Endothelial cell of umbilical vein (primary cell): ENCODE measurements at regions not wholly inside any gene's neighbourhood (a gene's known extent, or its start where the extent isn't known, plus 50 kb on each side); places are given as distances from the start of the nearest gene placed in this dataset.

Experiments
- BruUV-seq: library from RNA; stranded (reverse); fragments of 400-500 nt; replicated peaks from 2 replicates; lab custom pipeline; 2021; lab: Mats Ljungman, UMichigan
- CTCF ChIA-PET: fragments of 300-600, 350-600 bp; sonication (Branson Sonifier 250); formaldehyde crosslinking; loops from one replicate; lab custom pipeline; 2021; ENCODE audit warnings: antibody characterized with exemption, inconsistent platforms; lab: Charles Lee
- POLR2A ChIA-PET: fragments of 300-600, 350-600 bp; sonication (Branson Sonifier 250); formaldehyde crosslinking; loops from one replicate; lab custom pipeline; 2021; ENCODE audit warnings: antibody characterized with exemption, inconsistent platforms; lab: Charles Lee
- DNase-seq: peaks from one replicate; pipeline ENCODE4 v3.0.0-alpha.2; 2011; ENCODE audit warnings: low read depth, low spot score
- FAIRE-seq: peaks from 2 replicates; lab custom pipeline; 2011; peaks lifted over from hg19 to GRCh38; lab: Jason Lieb, UNC
- H2AFZ ChIP-seq: 2 replicates; pipeline ENCODE4 v1.6.0; 2012; ENCODE audit warnings: low read depth, low read length, control low read depth, inconsistent platforms
- H3K27ac ChIP-seq: 2 replicates; pipeline ENCODE4 v1.5.1; 2011; ENCODE audit warnings: low read depth, mild to moderate bottlenecking, control low read depth, low read length, moderate library complexity; ENCODE audit not compliant: insufficient read depth
- H3K27me3 ChIP-seq, 2 experiments: 2 replicates each; pipeline versions ENCODE4 v1.6.0 to v1.6.1; 2011; ENCODE audit warnings: low read length in 2 of 2, mixed read lengths in 1 of 2; ENCODE audit not compliant: control insufficient read depth in 2 of 2, insufficient read depth in 2 of 2
- H3K36me3 ChIP-seq, 2 experiments: 2 replicates in 1 of 2; 3 replicates in 1 of 2; pipeline ENCODE4 v1.5.1; 2011; ENCODE audit warnings: low read length in 2 of 2, mild to moderate bottlenecking in 1 of 2, moderate library complexity in 1 of 2; ENCODE audit not compliant: control insufficient read depth in 2 of 2, insufficient read depth in 2 of 2; ENCODE audit errors: extremely low read depth in 1 of 2
- H3K4me1 ChIP-seq: 3 replicates; pipeline ENCODE4 v1.5.1; 2011; ENCODE audit warnings: mild to moderate bottlenecking, low read length; ENCODE audit not compliant: control insufficient read depth, insufficient read depth; ENCODE audit errors: extremely low read depth
- H3K4me2 ChIP-seq: 2 replicates; pipeline ENCODE4 v1.6.1; 2011; ENCODE audit warnings: low read length, control low read depth, mixed read lengths; ENCODE audit not compliant: insufficient read depth
- H3K4me3 ChIP-seq, 3 experiments: fragments of 200-600 bp in 1 of 3; sonication (generic), shearing (Covaris generic) in 1 of 3; replicated peaks in 1 of 3; 2 replicates each; pipeline ENCODE4 v1.5.1; 2011 to 2016; ENCODE audit warnings: control low read depth in 3 of 3, low read length in 3 of 3, mild to moderate bottlenecking in 2 of 3, inconsistent platforms in 1 of 3, low read depth in 1 of 3, moderate library complexity in 1 of 3; ENCODE audit not compliant: insufficient read depth in 1 of 3
- H3K79me2 ChIP-seq: 2 replicates; pipeline ENCODE4 v1.6.0; 2012; ENCODE audit warnings: low read length, inconsistent platforms; ENCODE audit not compliant: control insufficient read depth, insufficient read depth
- H3K9ac ChIP-seq: replicated peaks from 2 replicates; pipeline ENCODE3; 2011; ENCODE audit warnings: low read length, control low read depth; ENCODE audit not compliant: insufficient read depth; ENCODE audit errors: extremely low read depth
- H3K9me1 ChIP-seq: replicated peaks from 3 replicates; pipeline ENCODE4 v1.6.0; 2011; ENCODE audit warnings: mild to moderate bottlenecking, low read length; ENCODE audit not compliant: control insufficient read depth, insufficient read depth; ENCODE audit errors: extremely low read depth
- H3K9me3 ChIP-seq: replicated peaks from 2 replicates; pipeline ENCODE4 v1.5.1; 2012; ENCODE audit warnings: low read length, inconsistent platforms; ENCODE audit not compliant: control insufficient read depth, insufficient read depth
- H4K20me1 ChIP-seq: replicated peaks from 2 replicates; pipeline ENCODE3; 2011; ENCODE audit warnings: mild to moderate bottlenecking, low read length; ENCODE audit not compliant: control insufficient read depth, insufficient read depth; ENCODE audit errors: extremely low read depth
- CTCF ChIP-seq, 2 donors: IDR thresholded peaks; 1 replicate in 1 of 2; 2 replicates in 1 of 2; pipeline ENCODE4 v1.5.1; 2011; ENCODE audit warnings: low read length in 2 of 2, mild to moderate bottlenecking in 2 of 2, moderate library complexity in 2 of 2, control low read depth in 1 of 2, inconsistent platforms in 1 of 2, low read depth in 1 of 2; ENCODE audit not compliant: insufficient read depth in 1 of 2; ENCODE audit errors: extremely low read depth in 1 of 2
- EZH2 ChIP-seq: IDR thresholded peaks from 2 replicates; pipeline ENCODE4 v1.6.1; 2012; ENCODE audit warnings: borderline replicate concordance, low read depth, mild to moderate bottlenecking, moderate library complexity, low read length, inconsistent platforms; ENCODE audit not compliant: severe bottlenecking
- FOS ChIP-seq: IDR thresholded peaks from 2 replicates; pipeline ENCODE4 v1.6.1; 2011; ENCODE audit warnings: mild to moderate bottlenecking, low read length, moderate library complexity, borderline replicate concordance; ENCODE audit not compliant: insufficient read depth
- GATA2 ChIP-seq: IDR thresholded peaks from 2 replicates; pipeline ENCODE4 v1.7.0; 2011; ENCODE audit warnings: low read depth, mild to moderate bottlenecking, moderate library complexity, mixed read lengths, low read length; ENCODE audit not compliant: insufficient read length, insufficient read depth
- JUN ChIP-seq: IDR thresholded peaks from 2 replicates; pipeline ENCODE4 v1.6.1; 2011; ENCODE audit warnings: borderline replicate concordance, low read depth; ENCODE audit not compliant: insufficient read length, insufficient read depth
- MAX ChIP-seq: IDR thresholded peaks from 2 replicates; pipeline ENCODE4 v1.6.1; 2011; ENCODE audit not compliant: insufficient read depth, insufficient read length
- MYC ChIP-seq: IDR thresholded peaks from one replicate; pipeline ENCODE4 v1.6.1; 2011; ENCODE audit warnings: mild to moderate bottlenecking, low read depth, low read length
- POLR2A ChIP-seq: IDR thresholded peaks from 2 replicates; pipeline ENCODE4 v1.6.1; 2012; ENCODE audit warnings: low read depth, mild to moderate bottlenecking, control low read depth, low read length
- POLR2AphosphoS5 ChIP-seq: IDR thresholded peaks from 2 replicates; pipeline ENCODE4 v1.6.1; 2012; ENCODE audit warnings: low read depth, mild to moderate bottlenecking, control low read depth, low read length, moderate library complexity; ENCODE audit not compliant: insufficient read depth
- dilution Hi-C: fragments of 300-500 bp; cut with MboI; formaldehyde crosslinking; loops from one replicate; pipeline ENCODE4 v1.15.0; 2019; ENCODE audit warnings: low sequenced_read_pairs; ENCODE audit not compliant: extremely low pct_ligation_motif_present
- intact Hi-C: fragments of 100-400 bp; cut with micrococcal nuclease; formaldehyde crosslinking; loops from one replicate; pipeline ENCODE4 v1.10.0; 2022

DNA sequence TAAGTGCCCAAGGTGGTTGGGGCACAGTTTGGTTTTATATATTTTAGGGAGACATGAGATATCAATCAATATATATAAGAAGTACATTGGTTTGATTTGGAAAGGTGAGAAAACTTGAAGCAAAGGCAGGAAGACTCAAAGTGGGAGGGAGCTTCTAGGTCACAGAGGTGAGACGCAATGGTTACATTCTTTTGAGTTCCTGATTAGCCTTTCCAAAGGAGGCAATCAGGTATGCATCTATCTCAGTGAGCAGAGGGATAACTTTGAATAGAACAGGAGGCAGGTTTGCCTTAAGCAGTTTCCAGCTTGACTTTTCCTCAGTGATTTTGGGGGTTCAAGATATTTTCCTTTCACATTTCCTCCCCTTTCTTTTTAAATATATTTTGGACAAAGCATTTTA lies 58.0 kb upstream of the SLC35F1 start:
- ChIA-PET POLR2A (no interaction called here), CTCF (interaction anchor here (1.7 kb wide), 1 partner anchor 12 kb away, joined by 4 read pairs; no protein-coding TSS in a partner anchor)
- dilution Hi-C loops: no loop called here

More for the DNA sequence above, 58.0 kb upstream of the SLC35F1 start:
- Histone ChIP-seq H3K9me3 (no peaks in the 10 kb centered on the region), H3K27me3 (no peaks in the 10 kb centered on the region), H2AFZ (no peak overlapping the region), H3K27ac (no peak overlapping the region), H3K4me1 (no peaks in the 10 kb centered on the region), H3K9ac (no peak overlapping the region), H3K9me1 (no peaks in the 10 kb centered on the region), H4K20me1 (no peaks in the 10 kb centered on the region), H3K79me2 (no peaks in the 10 kb centered on the region), H3K4me2 (no peak overlapping the region), H3K36me3 (no peaks in the 10 kb centered on the region), H3K4me3 (no peak overlapping the region)
- FAIRE-seq (no peak), DNase-seq (no peak)
- TF ChIP-seq POLR2AphosphoS5 (no peak), JUN (no peak), EZH2 (no peak), POLR2A (no peak), FOS (no peak), MYC (no peak), MAX (no peak), CTCF (IDR thresholded peaks at IDR 0.05; ENCODE audit: extremely low read depth in 1 of 2, insufficient read depth in 1 of 2, low read depth in 1 of 2, low read length in 2 of 2) (no peak), GATA2 (no peak)
- BruUV-seq: no TSS peak
- intact Hi-C loops: no loop called here
